GM18909 (cell line): ENCODE measurements at regions not wholly inside any gene's neighbourhood (a gene's known extent, or its start where the extent isn't known, plus 50 kb on each side); places are given as distances from the start of the nearest gene placed in this dataset.

Experiments
- ATAC-seq: cut with Tn5 transposase; IDR thresholded peaks from one replicate; pipeline ENCODE4 v1.9.1; 2021; ENCODE audit warnings: mild to moderate bottlenecking; ENCODE audit not compliant: unreplicated experiment, poor library complexity

- no peak for ATAC-seq
Measured at GRCh38 chr21:27077501-27077900, 110.6 kb upstream of the ADAMTS5 start.

- ATAC-seq, result no peak
Measured at GRCh38 chr21:27076025-27076424, 109.1 kb upstream of the ADAMTS5 start.

GRCh38 chr21:27070861-27071670 is 104.2 kb upstream of the ADAMTS5 start:
- no peak for ATAC-seq

- no peak for ATAC-seq
Measured at GRCh38 chr21:27068811-27069210, 101.9 kb upstream of the ADAMTS5 start.

GRCh38 chr21:27067226-27067625 is 100.3 kb upstream of the ADAMTS5 start:
- no peak for ATAC-seq

GRCh38 chr21:27062443-27062842 is 95.6 kb upstream of the ADAMTS5 start:
- no peak for ATAC-seq

GRCh38 chr21:27061770-27062169 is 94.9 kb upstream of the ADAMTS5 start:
- ATAC-seq, result no peak

GRCh38 chr21:27060190-27060589 is 93.3 kb upstream of the ADAMTS5 start:
- no peak for ATAC-seq

- no peak for ATAC-seq
Measured at GRCh38 chr21:27058673-27059605, 92.1 kb upstream of the ADAMTS5 start.

GRCh38 chr21:27057997-27058396 is 91.1 kb upstream of the ADAMTS5 start:
- ATAC-seq, result no peak

GRCh38 chr21:27047658-27048314 is 80.9 kb upstream of the ADAMTS5 start:
- no peak for ATAC-seq

- no peak for ATAC-seq
Measured at GRCh38 chr21:27047283-27047657, 80.4 kb upstream of the ADAMTS5 start.

GRCh38 chr21:27045281-27045985 is 78.5 kb upstream of the ADAMTS5 start:
- ATAC-seq, result no peak

GRCh38 chr21:27043377-27043776 is 76.5 kb upstream of the ADAMTS5 start:
- ATAC-seq, result no peak

- no peak for ATAC-seq
Measured at GRCh38 chr21:27040738-27041469, 74.0 kb upstream of the ADAMTS5 start.

GRCh38 chr21:27036736-27037301 is 69.9 kb upstream of the ADAMTS5 start:
- no peak for ATAC-seq

GRCh38 chr21:27035791-27036190 is 68.9 kb upstream of the ADAMTS5 start:
- no peak for ATAC-seq

- no peak for ATAC-seq
Measured at GRCh38 chr21:27034796-27035195, 67.9 kb upstream of the ADAMTS5 start.

- ATAC-seq, result no peak
Measured at GRCh38 chr21:27033471-27033870, 66.6 kb upstream of the ADAMTS5 start.
